HCT116 (cell line): ENCODE measurements at regions not wholly inside any gene's neighbourhood (a gene's known extent, or its start where the extent isn't known, plus 50 kb on each side); places are given as distances from the start of the nearest gene placed in this dataset.
"Not testable (repeated sequence)": the region's sequence is repeated elsewhere in the genome, so short reads cannot be mapped to it uniquely, and the experiment has no call there.

Experiments used
- ATAC-seq: fragments of 200-7000 bp; cut with Tn5 transposase; 2 replicates; pipeline ENCODE4 v1.9.1; 2020; ENCODE audit warnings: mild to moderate bottlenecking, moderate library complexity
- BruUV-seq: library from RNA; stranded (reverse); fragments of 400-500 nt; replicated peaks from 2 replicates; lab custom pipeline; 2021; lab: Mats Ljungman, UMichigan
- CTCF ChIA-PET: fragments of 300-600 bp; sonication (Branson Sonifier 250); formaldehyde crosslinking; loops from one replicate; lab custom pipeline; 2021; ENCODE audit warnings: antibody characterized with exemption; lab: Charles Lee
- POLR2A ChIA-PET: fragments of 300-600, 350-600 bp; sonication (Branson Sonifier 250); formaldehyde crosslinking; loops from one replicate; lab custom pipeline; 2021; ENCODE audit warnings: antibody characterized with exemption; lab: Charles Lee
- RAD21 ChIA-PET, 2 experiments: fragments of 300-600 bp; sonication (Branson Sonifier 250); formaldehyde crosslinking; loops; one replicate each; lab custom pipeline; 2023; ENCODE audit warnings: low total read pairs in 2 of 2; ENCODE audit not compliant: uncharacterized antibody in 2 of 2, unreplicated experiment in 2 of 2, low non-redundant PET in 1 of 2; lab: Charles Lee
- DNase-seq: peaks from one replicate; pipeline ENCODE4 v3.0.0-alpha.2; 2010; ENCODE audit warnings: low read depth, low spot score
- H2AFZ ChIP-seq: fragments of 200-600 bp; shearing (Covaris generic), sonication (generic); 2 replicates; pipeline ENCODE4 v1.6.1; 2017; ENCODE audit warnings: low read depth, mixed run types, mixed read lengths, antibody characterized with exemption, low read length; ENCODE audit not compliant: poor library complexity, severe bottlenecking
- H3K27ac ChIP-seq: 2 replicates; pipeline ENCODE4 v1.5.1; 2012; ENCODE audit warnings: low read depth, low read length
- H3K27me3 ChIP-seq: fragments of 200-600 bp; sonication (generic); 2 replicates; pipeline ENCODE4 v1.6.1; 2016; ENCODE audit warnings: mixed run types, low read length, mixed read lengths; ENCODE audit not compliant: insufficient read depth
- H3K36me3 ChIP-seq, 2 experiments: fragments of 200-500 bp in 1 of 2; fragments of 200-600 bp in 1 of 2; sonication (Bioruptor generic) in 1 of 2; sonication (generic) in 1 of 2; 2 replicates each; pipeline versions ENCODE4 v1.5.1 to v1.6.1; 2014 to 2016; ENCODE audit warnings: low read length in 2 of 2, inconsistent platforms in 1 of 2, mixed read lengths in 1 of 2, mixed run types in 1 of 2; ENCODE audit not compliant: insufficient read depth in 2 of 2, control insufficient read depth in 1 of 2
- H3K4me1 ChIP-seq, 2 experiments: fragments of 200-600 bp in 1 of 2; sonication (generic) in 1 of 2; 2 replicates each; pipeline versions ENCODE4 v1.5.1 to v1.6.1; 2012 to 2017; ENCODE audit warnings: low read length in 2 of 2, inconsistent platforms in 1 of 2, mild to moderate bottlenecking in 1 of 2, mixed read lengths in 1 of 2, mixed run types in 1 of 2, moderate library complexity in 1 of 2; ENCODE audit not compliant: insufficient read depth in 2 of 2, control insufficient read depth in 1 of 2
- H3K4me2 ChIP-seq: fragments of 200-600 bp; sonication (generic); 2 replicates; pipeline ENCODE4 v1.6.1; 2017; ENCODE audit warnings: mixed run types, low read length, mixed read lengths
- H3K4me3 ChIP-seq, 2 experiments: fragments of 200-600 bp in 1 of 2; sonication (generic) in 1 of 2; replicated peaks in 1 of 2; 2 replicates each; pipeline ENCODE4 v1.5.1; 2011 to 2016; ENCODE audit warnings: low read length in 2 of 2, control low read depth in 1 of 2, low read depth in 1 of 2, mild to moderate bottlenecking in 1 of 2, mixed read lengths in 1 of 2, mixed run types in 1 of 2
- H3K79me2 ChIP-seq: fragments of 200-600 bp; sonication (generic); 2 replicates; pipeline ENCODE4 v1.6.1; 2017; ENCODE audit warnings: mild to moderate bottlenecking, mixed run types, low read length, moderate library complexity, mixed read lengths; ENCODE audit not compliant: insufficient read depth
- H3K9ac ChIP-seq: fragments of 200-600 bp; sonication (generic); 2 replicates; pipeline ENCODE4 v1.6.1; 2016; ENCODE audit warnings: low read length, mixed read lengths
- H3K9me2 ChIP-seq: fragments of 200-600 bp; sonication (generic), shearing (Covaris generic); 2 replicates; pipeline ENCODE4 v1.6.1; 2017; ENCODE audit warnings: mixed run types, mild to moderate bottlenecking, moderate library complexity; ENCODE audit not compliant: insufficient read depth
- H3K9me3 ChIP-seq, 2 experiments: fragments of 200-500 bp in 1 of 2; fragments of 200-600 bp in 1 of 2; sonication (Bioruptor generic) in 1 of 2; sonication (generic) in 1 of 2; 2 replicates each; pipeline ENCODE4 v1.6.1; 2014 to 2017; ENCODE audit warnings: low read length in 2 of 2, mixed read lengths in 2 of 2, inconsistent platforms in 1 of 2, low read depth in 1 of 2, mild to moderate bottlenecking in 1 of 2, mixed run types in 1 of 2, moderate library complexity in 1 of 2; ENCODE audit not compliant: control insufficient read depth in 1 of 2, insufficient read depth in 1 of 2
- H4K20me1 ChIP-seq: fragments of 200-600 bp; sonication (generic), shearing (Covaris generic); 2 replicates; pipeline ENCODE4 v1.6.1; 2017; ENCODE audit warnings: mixed run types, mild to moderate bottlenecking, moderate library complexity; ENCODE audit not compliant: insufficient read depth
- intact Hi-C: fragments of 100-400 bp; cut with micrococcal nuclease; formaldehyde crosslinking; loops from 2 replicates; pipeline ENCODE4 v1.10.0; 2022

GRCh38 chr14:105685605-105686004, 159.2 kb downstream of the TMEM121 start:
- H3K4me2 ChIP-seq, H3K9ac ChIP-seq, RAD21 ChIA-PET, CTCF ChIA-PET, H4K20me1 ChIP-seq, H3K27ac ChIP-seq, H3K9me3 ChIP-seq, H2AFZ ChIP-seq, POLR2A ChIA-PET, DNase-seq, H3K27me3 ChIP-seq, H3K4me1 ChIP-seq, H3K4me3 ChIP-seq, H3K79me2 ChIP-seq, ATAC-seq, BruUV-seq, H3K36me3 ChIP-seq, H3K9me2 ChIP-seq: not testable (repeated sequence)
- intact Hi-C loops = loop anchor here (10.0 kb wide), 1 partner anchor 121 kb away; no protein-coding TSS in a partner anchor

DNA sequence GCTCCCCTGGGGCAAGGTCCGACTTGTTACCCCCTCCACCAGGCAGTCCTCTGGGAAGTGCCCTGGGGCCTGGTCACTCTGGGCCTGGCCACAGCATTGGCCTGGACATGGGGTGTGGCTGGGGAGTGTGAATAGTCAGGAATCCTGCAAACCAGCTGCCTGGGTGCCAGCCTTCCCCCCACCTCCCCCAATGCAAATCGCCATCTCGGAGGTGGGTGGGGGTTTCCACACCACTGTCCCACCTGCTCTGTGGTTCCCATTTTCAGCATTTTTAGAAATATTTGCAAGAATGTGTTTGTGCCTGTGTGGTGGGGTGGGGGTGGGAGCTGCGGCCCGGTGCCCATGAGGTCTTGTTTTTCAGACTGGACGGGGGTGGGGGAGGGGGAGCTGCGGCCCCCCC, 159.7 kb downstream of the TMEM121 start:
- H3K4me3 ChIP-seq, H4K20me1 ChIP-seq, H2AFZ ChIP-seq, H3K36me3 ChIP-seq, H3K9ac ChIP-seq, H3K27me3 ChIP-seq, H3K4me1 ChIP-seq, H3K4me2 ChIP-seq, H3K79me2 ChIP-seq, POLR2A ChIA-PET, BruUV-seq, CTCF ChIA-PET, H3K9me2 ChIP-seq, H3K27ac ChIP-seq, RAD21 ChIA-PET, ATAC-seq, DNase-seq: not testable (repeated sequence)
- peaks cover 0 to 10% of the 10 kb centered on the region in 2 experiments; a peak in 1 of 4 replicates for H3K9me3 ChIP-seq
- intact Hi-C loops = loop anchor here (10.0 kb wide), 1 partner anchor 121 kb away; no protein-coding TSS in a partner anchor

- H2AFZ ChIP-seq, CTCF ChIA-PET, H3K79me2 ChIP-seq, H3K4me2 ChIP-seq, H4K20me1 ChIP-seq, H3K36me3 ChIP-seq, H3K27ac ChIP-seq, ATAC-seq, H3K27me3 ChIP-seq, RAD21 ChIA-PET, BruUV-seq, DNase-seq, POLR2A ChIA-PET, H3K9me2 ChIP-seq, H3K4me3 ChIP-seq, H3K9ac ChIP-seq, H3K4me1 ChIP-seq: not testable (repeated sequence)
- H3K9me3 ChIP-seq = peaks cover 0 to 10% of the 10 kb centered on the region in 2 experiments; a peak in 1 of 4 replicates
- intact Hi-C loops = loop anchor here (10.0 kb wide), 1 partner anchor 122 kb away; no protein-coding TSS in a partner anchor
Observed at GRCh38 chr14:105686462-105687170, 160.2 kb downstream of the TMEM121 start.

DNA sequence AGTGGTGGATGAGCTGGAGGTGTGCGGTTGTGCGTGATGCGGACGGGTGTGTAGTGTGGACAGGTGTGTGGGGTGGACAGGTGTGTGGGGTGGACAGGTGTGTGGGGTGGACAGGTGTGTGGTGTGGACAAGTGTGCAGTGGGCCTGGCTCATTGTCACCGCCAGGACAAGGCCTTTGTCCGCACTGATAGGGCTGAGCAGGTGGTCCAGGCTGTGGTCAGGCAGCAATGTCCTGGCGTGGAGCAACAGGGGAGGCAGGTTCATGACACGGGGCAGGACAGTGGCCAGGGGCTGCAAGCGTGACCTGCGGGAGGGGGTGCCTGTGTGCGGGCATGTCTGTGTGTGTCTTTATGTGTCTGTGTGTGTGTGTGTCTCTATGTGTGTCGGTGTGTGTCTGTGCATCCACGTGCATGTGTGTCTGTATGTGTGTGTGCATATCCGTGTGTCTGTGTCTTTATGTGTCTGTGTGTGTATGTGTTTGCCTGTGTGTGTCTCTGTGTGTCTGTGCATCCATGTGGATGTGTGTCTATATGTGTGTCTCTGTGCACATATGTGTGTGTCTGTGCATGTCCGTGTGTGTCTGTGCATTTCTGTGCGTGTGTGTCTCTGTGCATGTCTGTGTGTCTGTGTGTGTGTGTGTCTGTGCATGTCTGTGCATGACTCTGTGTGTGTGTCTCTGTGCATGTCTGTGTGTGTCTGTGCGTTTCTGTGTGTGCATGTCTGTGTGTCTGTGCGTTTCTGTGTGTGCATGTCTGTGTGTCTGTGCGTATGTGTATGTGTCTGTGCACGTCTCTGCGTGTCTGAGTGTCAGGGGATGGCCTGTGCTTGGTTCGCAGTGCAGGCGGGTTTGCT, 161.0 kb downstream of the TMEM121 start:
- not testable (repeated sequence) for BruUV-seq, DNase-seq, ATAC-seq

More for the DNA sequence above, 161.0 kb downstream of the TMEM121 start:
- H3K27me3 ChIP-seq, H4K20me1 ChIP-seq, H2AFZ ChIP-seq, H3K79me2 ChIP-seq, RAD21 ChIA-PET, H3K4me1 ChIP-seq, H3K36me3 ChIP-seq, H3K27ac ChIP-seq, POLR2A ChIA-PET, H3K9ac ChIP-seq, H3K9me2 ChIP-seq, H3K4me2 ChIP-seq, CTCF ChIA-PET, H3K4me3 ChIP-seq: not testable (repeated sequence)
- peaks cover 0 to 10% of the 10 kb centered on the region in 2 experiments; a peak in 1 of 4 replicates for H3K9me3 ChIP-seq
- intact Hi-C loops = loop anchor here (10.0 kb wide), 1 partner anchor 123 kb away; no protein-coding TSS in a partner anchor
